Gastrocnemius medialis (tissue), 4 donors: ENCODE measurements at regions not wholly inside any gene's neighbourhood (a gene's known extent, or its start where the extent isn't known, plus 50 kb on each side); places are given as distances from the start of the nearest gene placed in this dataset.

Experiments used
- CTCF ChIP-seq, 5 experiments: fragments of 450-650 bp in 3 of 5; fragments of 200-600 bp in 2 of 5; sonication (generic) in 2 of 5; IDR thresholded peaks in 4 of 5; conservative IDR thresholded peaks in 1 of 5; 1 replicate in 4 of 5; 2 replicates in 1 of 5; pipeline ENCODE4 v1.5.1; 2016 to 2019; ENCODE audit warnings: antibody characterized with exemption in 5 of 5, mild to moderate bottlenecking in 3 of 5, moderate library complexity in 3 of 5
- POLR2A ChIP-seq, 2 donors: fragments of 450-650 bp; IDR thresholded peaks; one replicate each; pipeline ENCODE4 v1.6.1; 2017; ENCODE audit warnings: antibody characterized with exemption in 2 of 2, mild to moderate bottlenecking in 2 of 2, moderate library complexity in 2 of 2

GRCh38 chr13:50586414-50587083 is 256.9 kb downstream of the DLEU7 start:
- no peak for TF ChIP-seq CTCF (IDR thresholded peaks at IDR 0.05 in 4 of 5, conservative IDR thresholded peaks at IDR 0.05 in 1 of 5)
- TF ChIP-seq POLR2A (IDR thresholded peaks at IDR 0.05): no peak
